Esophagus squamous epithelium (tissue), 5 donors: ENCODE measurements at regions not wholly inside any gene's neighbourhood (a gene's known extent, or its start where the extent isn't known, plus 50 kb on each side); places are given as distances from the start of the nearest gene placed in this dataset.

Experiments
- DNase-seq: peaks from one replicate; lab custom pipeline; 2025; lab: John Stamatoyannopoulos, UW
- H3K27ac ChIP-seq, 4 donors: fragments of 200-600 bp; sonication (generic); one replicate each; pipeline ENCODE4 v1.5.1; 2016 to 2019; ENCODE audit warnings: mild to moderate bottlenecking in 1 of 4
- H3K27me3 ChIP-seq, 4 donors: fragments of 200-600 bp; sonication (generic); 1 replicate in 3 of 4; 2 replicates in 1 of 4; pipeline versions ENCODE4 v1.5.1 to v1.6.0; 2017 to 2021; ENCODE audit warnings: antibody characterized with exemption in 1 of 4
- H3K36me3 ChIP-seq, 3 donors: fragments of 200-600 bp; sonication (generic); one replicate each; pipeline ENCODE4 v1.5.1; 2016 to 2019
- H3K4me1 ChIP-seq, 3 donors: fragments of 200-600 bp; sonication (generic); one replicate each; pipeline ENCODE4 v1.5.1; 2017 to 2019
- H3K4me3 ChIP-seq, 4 donors: fragments of 200-600 bp; sonication (generic); 1 replicate in 3 of 4; 2 replicates in 1 of 4; pipeline ENCODE4 v1.5.1; 2016 to 2019; ENCODE audit warnings: mild to moderate bottlenecking in 2 of 4, moderate library complexity in 1 of 4
- H3K9me3 ChIP-seq, 3 donors: fragments of 200-600 bp; sonication (generic); one replicate each; pipeline ENCODE4 v1.5.1; 2016 to 2019
- CTCF ChIP-seq, 6 experiments: fragments of 450-650 bp in 4 of 6; fragments of 200-600 bp in 2 of 6; sonication (generic) in 2 of 6; IDR thresholded peaks; one replicate each; pipeline ENCODE4 v1.5.1; 2016 to 2019; ENCODE audit warnings: antibody characterized with exemption in 6 of 6, mild to moderate bottlenecking in 4 of 6, moderate library complexity in 4 of 6
- POLR2A ChIP-seq, 4 donors: fragments of 450-650 bp; IDR thresholded peaks; one replicate each; pipeline ENCODE4 v1.6.1; 2017; ENCODE audit warnings: antibody characterized with exemption in 4 of 4, mild to moderate bottlenecking in 4 of 4, moderate library complexity in 3 of 4
- WGBS, 2 donors: methylation state at CpG; one replicate each; pipeline ENCODE4 v1.1.5; 2018; 5-methylcytosine and 5-hydroxymethylcytosine counted together
- intact Hi-C: fragments of 100-400 bp; cut with DNase I; formaldehyde crosslinking; loops from one replicate; pipeline ENCODE4 v1.15.0; 2022
- donor health status: DM: yes; HTN: yes; CAD: no.

DNA sequence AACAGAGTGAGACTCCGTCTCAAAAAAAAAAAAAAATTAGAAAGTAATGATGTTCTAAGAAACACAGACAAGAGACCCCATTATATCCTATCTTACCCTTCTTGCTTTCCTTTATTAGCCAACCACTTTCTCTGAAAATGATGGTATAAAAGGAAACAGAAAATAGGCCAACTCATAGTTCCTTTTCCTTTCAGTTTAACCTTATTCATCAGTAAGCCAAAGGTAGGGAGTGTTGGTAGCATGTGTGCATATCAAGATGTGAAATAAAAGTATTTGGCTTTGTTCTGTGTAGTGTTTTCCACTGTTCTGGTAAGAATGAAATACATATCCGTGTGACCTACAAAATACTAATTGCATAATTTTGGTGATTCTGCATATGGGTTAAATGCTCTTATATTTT, 266.6 kb downstream of the ZNF674 start:
- TF ChIP-seq CTCF (IDR thresholded peaks at IDR 0.05) (no peak), POLR2A (IDR thresholded peaks at IDR 0.05) (no peak)
- H3K9me3 ChIP-seq, result no peaks in the 10 kb centered on the region
- no peak for DNase-seq
- intact Hi-C loops, result no loop called here
- no peak overlapping the region for H3K4me3 ChIP-seq
- H3K27ac ChIP-seq, result no peak overlapping the region
- H3K4me1 ChIP-seq, result no peaks in the 10 kb centered on the region
- 69 to 77% methylated on average over 2 of the region's 2 CpGs for WGBS, 2 donors
- H3K27me3 ChIP-seq, result no peaks in the 10 kb centered on the region
- no peaks in the 10 kb centered on the region for H3K36me3 ChIP-seq

DNA sequence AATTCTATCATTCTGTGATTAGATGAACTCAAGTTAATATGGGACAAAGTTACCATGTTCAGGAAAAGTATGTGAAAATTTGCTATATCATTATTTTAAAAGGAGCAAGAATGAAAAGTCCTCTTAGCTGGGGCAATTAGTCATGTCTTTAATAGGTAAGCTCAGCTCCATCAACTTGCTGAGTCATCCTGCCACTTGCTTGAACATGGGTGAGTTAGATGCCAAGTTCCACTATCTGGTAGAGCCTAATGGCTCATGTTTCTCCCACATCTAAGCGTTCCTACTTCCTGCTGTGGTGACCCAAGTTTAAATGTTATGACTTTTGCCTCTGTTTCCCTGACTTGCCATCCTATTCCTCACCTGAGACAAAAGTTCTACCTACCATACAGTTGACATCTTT, 276.8 kb downstream of the ZNF674 start:
- no peak for DNase-seq
- no peaks in the 10 kb centered on the region for H3K27me3 ChIP-seq
- intact Hi-C loops, result no loop called here
- no peak for TF ChIP-seq CTCF (IDR thresholded peaks at IDR 0.05)
- no peak for TF ChIP-seq POLR2A (IDR thresholded peaks at IDR 0.05)
- peak overlapping the region; percentile 2 to 64 (median 42) for H3K27ac ChIP-seq
- no peak overlapping the region for H3K4me3 ChIP-seq
- H3K9me3 ChIP-seq, result peaks cover 0 to 7% (median 0%) of the 10 kb centered on the region in 3 donors
- no peaks in the 10 kb centered on the region for H3K36me3 ChIP-seq
- 8 to 25% methylated on average over 1 of the region's 1 CpG for WGBS, 2 donors
- peaks cover 0 to 9% (median 0%) of the 10 kb centered on the region in 3 donors for H3K4me1 ChIP-seq

GRCh38 chrX:46263494-46263893, 281.7 kb downstream of the ZNF674 start:
- no peaks in the 10 kb centered on the region for H3K27me3 ChIP-seq
- peak overlapping the region in 1 of 4 donors; percentile 36 for H3K27ac ChIP-seq
- intact Hi-C loops, result no loop called here
- TF ChIP-seq CTCF (IDR thresholded peaks at IDR 0.05) (no peak), POLR2A (IDR thresholded peaks at IDR 0.05) (no peak)
- H3K4me3 ChIP-seq, result no peak overlapping the region
- WGBS, 2 donors, result 50 to 62% methylated on average over 1 to 2 of the region's 3 CpGs
- DNase-seq, result no peak
- no peaks in the 10 kb centered on the region for H3K36me3 ChIP-seq
- H3K4me1 ChIP-seq, result peaks cover 0 to 36% (median 0%) of the 10 kb centered on the region in 3 donors
- no peaks in the 10 kb centered on the region for H3K9me3 ChIP-seq

DNA sequence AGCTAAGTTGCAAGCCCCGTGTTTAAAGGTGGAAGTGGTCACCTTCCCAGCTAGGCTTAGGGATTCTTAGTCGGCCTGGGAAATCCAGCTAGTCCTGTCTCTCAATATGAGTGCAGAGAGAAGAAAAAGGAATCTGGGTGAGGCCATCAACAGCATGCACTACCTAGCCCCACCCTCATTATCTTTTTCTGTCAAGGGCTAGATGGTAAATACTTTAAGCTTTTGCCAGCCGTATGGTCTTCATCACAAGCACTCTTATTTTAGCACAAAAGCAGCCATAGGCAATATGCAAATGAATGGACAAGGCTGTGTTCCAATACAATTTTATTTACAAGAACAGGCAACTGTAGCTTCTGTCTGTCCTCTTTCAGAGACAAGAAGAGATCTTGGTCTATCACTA, 282.9 kb downstream of the ZNF674 start:
- intact Hi-C loops, result no loop called here
- Histone ChIP-seq H3K4me1 (peaks cover 0 to 36% (median 0%) of the 10 kb centered on the region in 3 donors), H3K27ac (peak overlapping the region in 2 of 4 donors; percentile 36 to 75), H3K36me3 (no peaks in the 10 kb centered on the region), H3K9me3 (no peaks in the 10 kb centered on the region), H3K27me3 (no peaks in the 10 kb centered on the region), H3K4me3 (no peak overlapping the region)
- no peak for DNase-seq
- TF ChIP-seq POLR2A (IDR thresholded peaks at IDR 0.05) (no peak), CTCF (IDR thresholded peaks at IDR 0.05) (no peak)
- 57 to 86% methylated on average over 1 to 3 of the region's 3 CpGs for WGBS, 2 donors

- no peak for DNase-seq
- WGBS, 2 donors, result 71% methylated on average over 1 of the region's 1 CpG; no CpG with 5 or more reads in 1 of the 2 donors
- no peaks in the 10 kb centered on the region for H3K27me3 ChIP-seq
- intact Hi-C loops, result no loop called here
- no peaks in the 10 kb centered on the region for H3K9me3 ChIP-seq
- no peaks in the 10 kb centered on the region for H3K36me3 ChIP-seq
- no peak overlapping the region for H3K4me3 ChIP-seq
- peaks cover 0 to 36% (median 0%) of the 10 kb centered on the region in 3 donors for H3K4me1 ChIP-seq
- TF ChIP-seq CTCF (IDR thresholded peaks at IDR 0.05) (no peak), POLR2A (IDR thresholded peaks at IDR 0.05) (no peak)
- H3K27ac ChIP-seq, result peak overlapping the region; percentile 69 to 78 (median 74)
These were observed 284.7 kb downstream of the ZNF674 start for GRCh38 chrX:46260499-46260898.
